Stomach (tissue), 4 donors: ENCODE measurements at regions not wholly inside any gene's neighbourhood (a gene's known extent, or its start where the extent isn't known, plus 50 kb on each side); places are given as distances from the start of the nearest gene placed in this dataset.
"Not testable (repeated sequence)": the region's sequence is repeated elsewhere in the genome, so short reads cannot be mapped to it uniquely, and the experiment has no call there.

Source experiments
- POLR2AphosphoS5 ChIP-seq, 3 donors: sonication (generic); formaldehyde crosslinking; IDR thresholded peaks; one replicate each; pipeline ENCODE4 v1.6.1; 2016; ENCODE audit warnings: antibody characterized with exemption in 3 of 3
- TF ChIP-seq, protein P1 (sequence below), 7 experiments: fragments of 450-650 bp in 4 of 7; fragments of 200-600 bp in 3 of 7; sonication (generic) in 3 of 7; IDR thresholded peaks; one replicate each; pipeline ENCODE4 v1.5.1; 2016 to 2019; ENCODE audit warnings: antibody characterized with exemption in 7 of 7, control low read depth in 2 of 7, mild to moderate bottlenecking in 1 of 7

DNA sequence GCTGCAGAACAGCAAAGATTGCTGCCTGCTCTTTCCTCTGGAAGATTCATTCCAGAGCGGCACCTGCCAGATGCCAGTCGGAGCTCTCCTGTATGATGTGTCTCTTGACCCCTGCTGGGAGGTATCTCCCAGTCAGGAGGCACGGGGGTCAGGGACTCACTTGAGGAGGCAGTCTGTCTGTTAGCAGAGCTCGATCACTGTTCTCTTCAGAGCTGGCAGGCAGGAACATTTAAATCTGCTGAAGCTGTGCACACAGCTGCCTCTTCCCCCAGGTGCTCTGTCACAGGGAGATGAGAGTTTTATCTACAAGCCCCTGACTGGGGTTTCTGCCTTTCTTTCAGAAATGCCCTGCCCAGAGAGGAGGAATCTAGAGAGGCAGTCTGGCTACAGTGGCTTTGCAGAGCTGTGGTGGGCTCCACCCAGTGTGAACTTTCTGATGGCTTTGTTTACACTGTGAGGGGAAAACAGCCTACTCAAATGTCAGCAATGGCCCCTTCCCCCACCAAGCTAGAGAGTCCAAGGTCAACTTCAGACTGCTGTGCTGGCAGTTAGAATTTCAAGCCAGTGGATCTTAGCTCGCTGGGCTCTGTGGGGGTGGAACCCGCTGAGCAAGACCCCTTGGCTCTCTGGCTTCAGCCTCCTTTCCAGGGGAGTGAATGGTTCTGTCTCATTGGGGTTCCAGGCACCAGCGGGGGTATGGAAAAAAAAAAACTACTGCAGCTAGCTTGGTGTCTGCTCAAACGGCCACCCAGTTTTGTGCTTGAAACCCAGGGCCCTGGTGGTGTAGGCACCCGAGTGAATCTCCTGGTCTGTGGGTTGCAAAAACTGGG, 242.7 kb upstream of the FAM78B start:
- TF ChIP-seq POLR2AphosphoS5 (IDR thresholded peaks at IDR 0.05): not testable (repeated sequence)
- TF ChIP-seq, protein P1, sequence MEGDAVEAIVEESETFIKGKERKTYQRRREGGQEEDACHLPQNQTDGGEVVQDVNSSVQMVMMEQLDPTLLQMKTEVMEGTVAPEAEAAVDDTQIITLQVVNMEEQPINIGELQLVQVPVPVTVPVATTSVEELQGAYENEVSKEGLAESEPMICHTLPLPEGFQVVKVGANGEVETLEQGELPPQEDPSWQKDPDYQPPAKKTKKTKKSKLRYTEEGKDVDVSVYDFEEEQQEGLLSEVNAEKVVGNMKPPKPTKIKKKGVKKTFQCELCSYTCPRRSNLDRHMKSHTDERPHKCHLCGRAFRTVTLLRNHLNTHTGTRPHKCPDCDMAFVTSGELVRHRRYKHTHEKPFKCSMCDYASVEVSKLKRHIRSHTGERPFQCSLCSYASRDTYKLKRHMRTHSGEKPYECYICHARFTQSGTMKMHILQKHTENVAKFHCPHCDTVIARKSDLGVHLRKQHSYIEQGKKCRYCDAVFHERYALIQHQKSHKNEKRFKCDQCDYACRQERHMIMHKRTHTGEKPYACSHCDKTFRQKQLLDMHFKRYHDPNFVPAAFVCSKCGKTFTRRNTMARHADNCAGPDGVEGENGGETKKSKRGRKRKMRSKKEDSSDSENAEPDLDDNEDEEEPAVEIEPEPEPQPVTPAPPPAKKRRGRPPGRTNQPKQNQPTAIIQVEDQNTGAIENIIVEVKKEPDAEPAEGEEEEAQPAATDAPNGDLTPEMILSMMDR (IDR thresholded peaks at IDR 0.05): not testable (repeated sequence)
